PC-3 (cell line): ENCODE measurements at regions not wholly inside any gene's neighbourhood (a gene's known extent, or its start where the extent isn't known, plus 50 kb on each side); places are given as distances from the start of the nearest gene placed in this dataset.

Experiments
- EZH2 ChIP-seq: fragments of 300-600 bp; sonication (generic); IDR thresholded peaks from one replicate; pipeline ENCODE4 v1.6.1; 2017; ENCODE audit warnings: antibody characterized with exemption, mild to moderate bottlenecking, low read length; ENCODE audit not compliant: unreplicated experiment
- TF ChIP-seq, protein P1 (sequence below): fragments of 300-600 bp; sonication (generic); conservative IDR thresholded peaks from 2 replicates; pipeline ENCODE4 v1.5.1; 2017; ENCODE audit warnings: antibody characterized with exemption, low read depth, mild to moderate bottlenecking, low read length

DNA sequence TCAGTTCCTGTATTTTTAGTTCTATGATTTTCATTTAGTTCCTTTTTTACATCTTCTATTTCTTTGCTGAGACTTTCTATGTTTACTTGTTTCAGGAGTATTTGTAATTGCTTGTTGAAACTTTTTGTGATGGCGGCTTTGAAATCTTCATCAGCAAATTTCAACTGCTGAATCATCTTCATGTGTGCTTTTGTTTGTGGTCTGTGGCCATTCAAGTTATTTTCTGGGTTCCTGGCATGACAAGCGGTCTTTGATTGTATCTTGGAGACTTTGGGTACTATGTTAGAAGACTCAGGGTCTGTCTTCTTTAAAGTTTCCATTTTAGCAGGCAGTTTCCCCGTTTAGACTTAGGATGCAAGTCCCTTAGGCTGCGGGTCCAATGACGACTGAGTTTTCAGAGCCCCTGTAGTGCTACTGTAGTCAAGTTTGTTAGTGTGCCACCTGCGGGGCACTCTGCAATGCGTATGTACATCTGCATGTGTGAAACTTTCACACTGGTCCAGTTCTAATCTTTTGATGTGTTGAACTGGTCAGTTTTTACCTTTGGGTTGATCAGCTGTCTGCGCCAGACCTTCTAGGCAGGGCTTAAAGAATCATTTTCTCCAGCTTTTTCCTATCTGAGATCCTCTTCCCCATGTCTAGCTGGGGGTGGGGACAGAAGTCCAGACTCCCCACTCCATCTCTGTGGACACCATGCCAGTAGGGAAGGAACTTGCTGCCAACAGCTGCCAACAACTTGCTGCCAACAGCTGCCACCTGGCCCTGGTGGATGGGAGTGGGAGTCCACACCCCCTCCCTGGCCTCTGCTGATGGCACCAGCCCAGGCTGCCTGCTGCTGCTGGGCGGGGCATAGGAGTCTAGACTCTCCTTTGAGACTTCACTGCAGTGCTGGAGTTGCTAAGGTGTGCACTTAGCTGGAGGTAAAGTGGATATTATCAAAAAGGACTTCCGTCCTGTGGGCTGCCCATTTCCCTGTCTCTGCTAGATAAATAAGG is 190.9 kb downstream of the TJP1 start:
- no peak for TF ChIP-seq EZH2
- TF ChIP-seq, protein P1, sequence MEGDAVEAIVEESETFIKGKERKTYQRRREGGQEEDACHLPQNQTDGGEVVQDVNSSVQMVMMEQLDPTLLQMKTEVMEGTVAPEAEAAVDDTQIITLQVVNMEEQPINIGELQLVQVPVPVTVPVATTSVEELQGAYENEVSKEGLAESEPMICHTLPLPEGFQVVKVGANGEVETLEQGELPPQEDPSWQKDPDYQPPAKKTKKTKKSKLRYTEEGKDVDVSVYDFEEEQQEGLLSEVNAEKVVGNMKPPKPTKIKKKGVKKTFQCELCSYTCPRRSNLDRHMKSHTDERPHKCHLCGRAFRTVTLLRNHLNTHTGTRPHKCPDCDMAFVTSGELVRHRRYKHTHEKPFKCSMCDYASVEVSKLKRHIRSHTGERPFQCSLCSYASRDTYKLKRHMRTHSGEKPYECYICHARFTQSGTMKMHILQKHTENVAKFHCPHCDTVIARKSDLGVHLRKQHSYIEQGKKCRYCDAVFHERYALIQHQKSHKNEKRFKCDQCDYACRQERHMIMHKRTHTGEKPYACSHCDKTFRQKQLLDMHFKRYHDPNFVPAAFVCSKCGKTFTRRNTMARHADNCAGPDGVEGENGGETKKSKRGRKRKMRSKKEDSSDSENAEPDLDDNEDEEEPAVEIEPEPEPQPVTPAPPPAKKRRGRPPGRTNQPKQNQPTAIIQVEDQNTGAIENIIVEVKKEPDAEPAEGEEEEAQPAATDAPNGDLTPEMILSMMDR: no peak
